Hepatocyte (in vitro differentiated cells): ENCODE measurements at regions not wholly inside any gene's neighbourhood (a gene's known extent, or its start where the extent isn't known, plus 50 kb on each side); places are given as distances from the start of the nearest gene placed in this dataset.

ENCODE experiments used
- EZH2 ChIP-seq: fragments of 200-600 bp; sonication (generic); IDR thresholded peaks from 2 replicates; pipeline ENCODE4 v1.6.1; 2016; ENCODE audit warnings: antibody characterized with exemption, mild to moderate bottlenecking, borderline replicate concordance
- TF ChIP-seq, protein P1 (sequence below): fragments of 200-600 bp; sonication (generic); IDR thresholded peaks from 2 replicates; pipeline ENCODE4 v1.5.1; 2016; ENCODE audit warnings: antibody characterized with exemption, mild to moderate bottlenecking; ENCODE audit not compliant: poor library complexity

DNA sequence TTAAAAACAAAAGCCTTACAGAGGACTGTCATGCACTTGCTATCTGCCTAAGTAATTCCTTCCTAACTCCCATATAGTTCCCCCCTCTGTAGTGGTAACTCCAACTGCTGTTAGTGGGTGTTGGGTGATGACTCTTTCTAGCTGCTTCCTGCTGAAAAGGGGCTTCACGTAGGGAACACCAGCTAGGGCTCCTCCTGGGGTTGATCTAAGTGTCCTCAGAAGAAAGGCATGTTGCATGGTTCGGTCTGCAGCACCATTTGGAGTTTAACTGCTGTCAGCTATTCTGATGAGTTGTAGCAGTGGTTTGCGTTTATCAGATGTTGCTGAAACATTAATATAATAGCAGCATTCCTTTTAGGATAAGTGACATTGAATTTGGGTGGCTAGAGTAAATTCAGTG, 281.9 kb upstream of the TUSC1 start:
- no peak for TF ChIP-seq EZH2
- TF ChIP-seq, protein P1, sequence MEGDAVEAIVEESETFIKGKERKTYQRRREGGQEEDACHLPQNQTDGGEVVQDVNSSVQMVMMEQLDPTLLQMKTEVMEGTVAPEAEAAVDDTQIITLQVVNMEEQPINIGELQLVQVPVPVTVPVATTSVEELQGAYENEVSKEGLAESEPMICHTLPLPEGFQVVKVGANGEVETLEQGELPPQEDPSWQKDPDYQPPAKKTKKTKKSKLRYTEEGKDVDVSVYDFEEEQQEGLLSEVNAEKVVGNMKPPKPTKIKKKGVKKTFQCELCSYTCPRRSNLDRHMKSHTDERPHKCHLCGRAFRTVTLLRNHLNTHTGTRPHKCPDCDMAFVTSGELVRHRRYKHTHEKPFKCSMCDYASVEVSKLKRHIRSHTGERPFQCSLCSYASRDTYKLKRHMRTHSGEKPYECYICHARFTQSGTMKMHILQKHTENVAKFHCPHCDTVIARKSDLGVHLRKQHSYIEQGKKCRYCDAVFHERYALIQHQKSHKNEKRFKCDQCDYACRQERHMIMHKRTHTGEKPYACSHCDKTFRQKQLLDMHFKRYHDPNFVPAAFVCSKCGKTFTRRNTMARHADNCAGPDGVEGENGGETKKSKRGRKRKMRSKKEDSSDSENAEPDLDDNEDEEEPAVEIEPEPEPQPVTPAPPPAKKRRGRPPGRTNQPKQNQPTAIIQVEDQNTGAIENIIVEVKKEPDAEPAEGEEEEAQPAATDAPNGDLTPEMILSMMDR: no peak
